OCI-LY1 (cell line): ENCODE measurements at regions not wholly inside any gene's neighbourhood (a gene's known extent, or its start where the extent isn't known, plus 50 kb on each side); places are given as distances from the start of the nearest gene placed in this dataset.

Experiments used
- EZH2 ChIP-seq: fragments of 200-600 bp; sonication (generic), shearing (Covaris generic); IDR thresholded peaks from 2 replicates; pipeline ENCODE4 v1.8.0; 2017; ENCODE audit warnings: borderline replicate concordance, mixed run types, mild to moderate bottlenecking, antibody characterized with exemption, low read length, moderate library complexity, mixed read lengths
- TF ChIP-seq, protein P1 (sequence below): fragments of 200-600 bp; sonication (generic), shearing (Covaris generic); IDR thresholded peaks from 2 replicates; pipeline ENCODE4 v1.5.1; 2017; ENCODE audit warnings: mild to moderate bottlenecking, antibody characterized with exemption, low read length, moderate library complexity, mixed read lengths

DNA sequence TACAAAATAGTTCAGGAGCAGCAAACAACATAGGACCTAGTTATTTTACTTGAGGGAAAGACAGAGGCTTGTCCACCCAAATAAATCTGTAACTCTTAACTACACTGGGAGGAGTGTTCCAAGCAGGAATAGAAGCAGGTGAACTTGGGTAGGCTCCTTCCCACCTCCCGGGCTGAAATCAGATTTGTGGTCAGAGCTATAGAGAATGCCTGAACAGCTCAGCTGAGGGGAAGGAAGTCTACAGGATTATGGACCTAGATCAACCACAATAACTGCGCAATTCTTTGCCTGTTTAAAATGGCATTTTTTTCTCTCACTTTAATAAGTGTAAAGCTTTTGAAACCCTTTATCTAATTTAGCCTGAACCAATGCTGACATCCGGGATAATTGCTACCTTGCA, 73.5 kb upstream of the IRS2 start:
- TF ChIP-seq, protein P1, sequence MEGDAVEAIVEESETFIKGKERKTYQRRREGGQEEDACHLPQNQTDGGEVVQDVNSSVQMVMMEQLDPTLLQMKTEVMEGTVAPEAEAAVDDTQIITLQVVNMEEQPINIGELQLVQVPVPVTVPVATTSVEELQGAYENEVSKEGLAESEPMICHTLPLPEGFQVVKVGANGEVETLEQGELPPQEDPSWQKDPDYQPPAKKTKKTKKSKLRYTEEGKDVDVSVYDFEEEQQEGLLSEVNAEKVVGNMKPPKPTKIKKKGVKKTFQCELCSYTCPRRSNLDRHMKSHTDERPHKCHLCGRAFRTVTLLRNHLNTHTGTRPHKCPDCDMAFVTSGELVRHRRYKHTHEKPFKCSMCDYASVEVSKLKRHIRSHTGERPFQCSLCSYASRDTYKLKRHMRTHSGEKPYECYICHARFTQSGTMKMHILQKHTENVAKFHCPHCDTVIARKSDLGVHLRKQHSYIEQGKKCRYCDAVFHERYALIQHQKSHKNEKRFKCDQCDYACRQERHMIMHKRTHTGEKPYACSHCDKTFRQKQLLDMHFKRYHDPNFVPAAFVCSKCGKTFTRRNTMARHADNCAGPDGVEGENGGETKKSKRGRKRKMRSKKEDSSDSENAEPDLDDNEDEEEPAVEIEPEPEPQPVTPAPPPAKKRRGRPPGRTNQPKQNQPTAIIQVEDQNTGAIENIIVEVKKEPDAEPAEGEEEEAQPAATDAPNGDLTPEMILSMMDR, result no peak
- TF ChIP-seq EZH2, result no peak
